NCI-H82 treated with DMSO at 0.1 percent for 48 hours (cell line): ENCODE measurements at regions not wholly inside any gene's neighbourhood (a gene's known extent, or its start where the extent isn't known, plus 50 kb on each side); places are given as distances from the start of the nearest gene placed in this dataset.

Source experiments
- DNase-seq: peaks from one replicate; lab custom pipeline; 2025; ENCODE audit not compliant: unreplicated experiment; lab: John Stamatoyannopoulos, UW

- DNase-seq: no peak
These were observed 80.8 kb downstream of the CAMK2N1 start for GRCh38 chr1:20405051-20405754.
